H9 (cell line): ENCODE measurements at regions not wholly inside any gene's neighbourhood (a gene's known extent, or its start where the extent isn't known, plus 50 kb on each side); places are given as distances from the start of the nearest gene placed in this dataset.

Source experiments
- DNase-seq: peaks from one replicate; pipeline ENCODE4 v3.0.0-alpha.2; 2017
- H2AFZ ChIP-seq: one replicate; pipeline ENCODE4 v1.6.1; 2013; ENCODE audit warnings: mild to moderate bottlenecking, low read length, control low read depth, moderate library complexity
- H2AK5ac ChIP-seq: 2 replicates; pipeline ENCODE4 v1.6.1; 2013; ENCODE audit warnings: low read length, control low read depth, mixed read lengths; ENCODE audit not compliant: insufficient read length
- H2BK120ac ChIP-seq: one replicate; pipeline ENCODE4 v1.6.1; 2013; ENCODE audit warnings: low read depth, mild to moderate bottlenecking, low read length, control low read depth, inconsistent platforms; ENCODE audit not compliant: poor library complexity, severe bottlenecking
- H2BK12ac ChIP-seq: 2 replicates; pipeline ENCODE4 v1.6.1; 2013; ENCODE audit warnings: low read length, control low read depth, mixed read lengths, low read depth; ENCODE audit not compliant: insufficient read length
- H2BK15ac ChIP-seq: 2 replicates; pipeline ENCODE4 v1.6.1; 2013; ENCODE audit warnings: low read depth, low read length, control low read depth
- H2BK20ac ChIP-seq: one replicate; pipeline ENCODE4 v1.6.1; 2013; ENCODE audit warnings: low read depth, mild to moderate bottlenecking, low read length, control low read depth, inconsistent platforms; ENCODE audit not compliant: poor library complexity, severe bottlenecking
- H2BK5ac ChIP-seq: 2 replicates; pipeline ENCODE4 v1.6.1; 2013; ENCODE audit warnings: low read length, control low read depth, mixed read lengths; ENCODE audit not compliant: insufficient read length
- H3K14ac ChIP-seq: 2 replicates; pipeline ENCODE4 v1.6.1; 2013; ENCODE audit warnings: low read length, control low read depth; ENCODE audit not compliant: insufficient read depth
- H3K18ac ChIP-seq: 2 replicates; pipeline ENCODE4 v1.6.1; 2013; ENCODE audit warnings: low read depth, mild to moderate bottlenecking, mixed read lengths, low read length, control low read depth; ENCODE audit not compliant: insufficient read length
- H3K23ac ChIP-seq: 2 replicates; pipeline ENCODE4 v1.6.1; 2013; ENCODE audit warnings: low read length, control low read depth, mixed read lengths, low read depth; ENCODE audit not compliant: insufficient read length
- H3K23me2 ChIP-seq: 2 replicates; pipeline ENCODE4 v1.6.1; 2013; ENCODE audit warnings: low read depth, mild to moderate bottlenecking, mixed read lengths, low read length, control low read depth; ENCODE audit not compliant: insufficient read length, poor library complexity, severe bottlenecking
- H3K27ac ChIP-seq: 2 replicates; pipeline ENCODE4 v1.5.1; 2013; ENCODE audit warnings: low read length, control low read depth, mixed read lengths, low read depth; ENCODE audit not compliant: insufficient read length
- H3K27me3 ChIP-seq: 2 replicates; pipeline ENCODE4 v1.6.1; 2013; ENCODE audit warnings: low read length, control low read depth, inconsistent platforms; ENCODE audit not compliant: insufficient read depth
- H3K4ac ChIP-seq: 2 replicates; pipeline ENCODE4 v1.6.1; 2013; ENCODE audit warnings: low read depth, mild to moderate bottlenecking, control low read depth, inconsistent platforms, low read length, moderate library complexity
- H3K4me1 ChIP-seq: 2 replicates; pipeline ENCODE4 v1.6.1; 2013; ENCODE audit warnings: low read length, control low read depth, inconsistent platforms; ENCODE audit not compliant: insufficient read depth
- H3K4me2 ChIP-seq: 2 replicates; pipeline ENCODE4 v1.6.1; 2013; ENCODE audit warnings: low read length, control low read depth, mixed read lengths; ENCODE audit not compliant: insufficient read length, insufficient read depth
- H3K56ac ChIP-seq: 2 replicates; pipeline ENCODE4 v1.6.1; 2013; ENCODE audit warnings: low read depth, mild to moderate bottlenecking, mixed read lengths, low read length, control low read depth; ENCODE audit not compliant: insufficient read length
- H3K79me1 ChIP-seq: 2 replicates; pipeline ENCODE4 v1.6.1; 2013; ENCODE audit warnings: low read depth, mild to moderate bottlenecking, moderate library complexity, low read length, control low read depth, inconsistent platforms; ENCODE audit not compliant: insufficient read depth, poor library complexity, severe bottlenecking
- H3K79me2 ChIP-seq: 2 replicates; pipeline ENCODE4 v1.6.1; 2013; ENCODE audit warnings: low read length, control low read depth, inconsistent platforms; ENCODE audit not compliant: insufficient read depth
- H3K9ac ChIP-seq: 2 replicates; pipeline ENCODE4 v1.6.1; 2013; ENCODE audit warnings: low read length, control low read depth, mixed read lengths; ENCODE audit not compliant: insufficient read length; ENCODE audit errors: extremely low read depth
- H3K9me3 ChIP-seq: one replicate; pipeline ENCODE4 v1.6.1; 2013; ENCODE audit warnings: low read depth, low read length, inconsistent platforms; ENCODE audit not compliant: control insufficient read depth
- H3T11ph ChIP-seq: one replicate; pipeline ENCODE4 v1.6.1; 2013; ENCODE audit warnings: mild to moderate bottlenecking, low read length, control low read depth, inconsistent platforms
- H4K20me1 ChIP-seq: one replicate; pipeline ENCODE4 v1.6.1; 2013; ENCODE audit not compliant: control insufficient read depth, insufficient read length, insufficient read depth
- H4K5ac ChIP-seq: 2 replicates; pipeline ENCODE4 v1.6.1; 2013; ENCODE audit warnings: low read depth, mild to moderate bottlenecking, mixed read lengths, low read length, control low read depth; ENCODE audit not compliant: insufficient read length
- H4K8ac ChIP-seq: replicated peaks from 2 replicates; pipeline ENCODE4 v1.6.1; 2013; ENCODE audit warnings: low read length, control low read depth, mixed read lengths, low read depth; ENCODE audit not compliant: insufficient read length
- H4K91ac ChIP-seq: 2 replicates; pipeline ENCODE4 v1.6.1; 2013; ENCODE audit warnings: low read depth, mild to moderate bottlenecking, moderate library complexity, mixed read lengths, low read length, control low read depth; ENCODE audit not compliant: insufficient read length
- H3K27ac Mint-ChIP-seq, 3 experiments: 2 replicates in 2 of 3; 3 replicates in 1 of 3; pipeline ENCODE4 v1.8.0; 2020 to 2021; ENCODE audit warnings: mixed read lengths in 3 of 3, mild to moderate bottlenecking in 1 of 3, moderate library complexity in 1 of 3
- H3K27me3 Mint-ChIP-seq: 2 replicates; pipeline ENCODE4 v1.8.0; 2021; ENCODE audit warnings: low read depth, mild to moderate bottlenecking, moderate library complexity, mixed read lengths
- H3K36me3 Mint-ChIP-seq, 3 experiments: 2 replicates in 2 of 3; 3 replicates in 1 of 3; pipeline ENCODE4 v1.8.0; 2020 to 2021; ENCODE audit warnings: low read depth in 3 of 3, mixed read lengths in 3 of 3; ENCODE audit not compliant: insufficient read depth in 1 of 3
- H3K4me1 Mint-ChIP-seq, 2 experiments: 2 replicates each; pipeline ENCODE4 v1.8.0; 2020; ENCODE audit warnings: mixed read lengths in 2 of 2
- H3K4me3 Mint-ChIP-seq, 2 experiments: 2 replicates in 1 of 2; 3 replicates in 1 of 2; pipeline ENCODE4 v1.8.0; 2020 to 2021; ENCODE audit warnings: mild to moderate bottlenecking in 2 of 2, mixed read lengths in 2 of 2, moderate library complexity in 1 of 2
- H3K9me3 Mint-ChIP-seq, 2 experiments: 2 replicates in 1 of 2; 3 replicates in 1 of 2; pipeline ENCODE4 v1.8.0; 2020; ENCODE audit warnings: mild to moderate bottlenecking in 2 of 2, mixed read lengths in 2 of 2, moderate library complexity in 1 of 2
- CTCF ChIP-seq: fragments of 200-600 bp; sonication (generic); conservative IDR thresholded peaks from 3 replicates; pipeline ENCODE4 v1.8.0; 2021; ENCODE audit warnings: antibody characterized with exemption, mild to moderate bottlenecking
- WGBS: extraction: QIAGEN DNeasy Blood & Tissue Kit; methylation state at CpG from one replicate; pipeline ENCODE4 v1.1.7; 2013; ENCODE audit warnings: missing lambda C conversion rate, low lambda C conversion rate, mixed read lengths; ENCODE audit not compliant: insufficient read length; ENCODE audit errors: extremely low coverage; 5-methylcytosine and 5-hydroxymethylcytosine counted together

GRCh38 chr20:21020659-21021471 lies 85.3 kb downstream of the LINC00237 start:
- TF ChIP-seq CTCF = no peak
- Histone ChIP-seq H3K23ac (no peak overlapping the region), H3T11ph (no peak overlapping the region), H2AFZ (no peak overlapping the region), H3K4me1 (peaks cover 7% of the 10 kb centered on the region; the same call in 1 of the 2 replicates), H3K4ac (no peak overlapping the region), H4K8ac (no peak overlapping the region), H4K5ac (no peak overlapping the region), H3K56ac (no peak overlapping the region), H3K79me1 (no peaks in the 10 kb centered on the region), H2AK5ac (no peak overlapping the region), H3K79me2 (no peaks in the 10 kb centered on the region), H3K27me3 (no peaks in the 10 kb centered on the region), H4K20me1 (no peaks in the 10 kb centered on the region), H3K4me2 (no peak overlapping the region), H2BK15ac (no peak overlapping the region), H2BK12ac (no peak overlapping the region), H3K9ac (no peak overlapping the region), H2BK5ac (no peak overlapping the region), H3K14ac (no peak overlapping the region), H3K9me3 (no peaks in the 10 kb centered on the region), H3K23me2 (no peaks in the 10 kb centered on the region), H4K91ac (no peak overlapping the region), H3K27ac (no peak overlapping the region), H2BK20ac (no peak overlapping the region), H3K18ac (no peak overlapping the region), H2BK120ac (no peak overlapping the region)
- no CpG with 5 or more reads among the region's 11 CpGs for WGBS
- peaks cover 0 to 2% (median 0%) of the 10 kb centered on the region in 3 experiments; a peak in 2 of 7 replicates for H3K36me3 Mint-ChIP-seq
- no peak overlapping the region for H3K27ac Mint-ChIP-seq
- no peaks in the 10 kb centered on the region for H3K9me3 Mint-ChIP-seq
- H3K27me3 Mint-ChIP-seq = no peaks in the 10 kb centered on the region; the same call in 1 of the 2 replicates
- DNase-seq = no peak
- H3K4me1 Mint-ChIP-seq = peaks cover 38 to 40% of the 10 kb centered on the region in 2 experiments
- H3K4me3 Mint-ChIP-seq = no peak overlapping the region; a peak in 1 of 5 replicates
